SKM-1 treated with dmso at 0.1 percent for 144 hours (cell line): ENCODE measurements at regions not wholly inside any gene's neighbourhood (a gene's known extent, or its start where the extent isn't known, plus 50 kb on each side); places are given as distances from the start of the nearest gene placed in this dataset.

Experiments
- DNase-seq: peaks from one replicate; lab custom pipeline; 2025; ENCODE audit not compliant: unreplicated experiment; lab: John Stamatoyannopoulos, UW

GRCh38 chrX:69110116-69110530 lies 55.1 kb downstream of the PJA1 start:
- DNase-seq, result no peak

- DNase-seq, result no peak
Measured at GRCh38 chrX:69109706-69110105, 55.5 kb downstream of the PJA1 start.

- DNase-seq, result no peak
Measured at GRCh38 chrX:69109036-69109663, 56.1 kb downstream of the PJA1 start.

- no peak for DNase-seq
Measured at GRCh38 chrX:69107747-69108401, 57.4 kb downstream of the PJA1 start.

GRCh38 chrX:69107231-69107739 lies 58.0 kb downstream of the PJA1 start:
- no peak for DNase-seq

- DNase-seq, result no peak
Measured at GRCh38 chrX:69104756-69105434, 60.4 kb downstream of the PJA1 start.

- DNase-seq, result no peak
Measured at GRCh38 chrX:69103539-69103938, 61.7 kb downstream of the PJA1 start.

- DNase-seq, result no peak
Measured at GRCh38 chrX:69102612-69103194, 62.5 kb downstream of the PJA1 start.

- no peak for DNase-seq
Measured at GRCh38 chrX:69101683-69102251, 63.5 kb downstream of the PJA1 start.

GRCh38 chrX:69100478-69100877 lies 64.8 kb downstream of the PJA1 start:
- no peak for DNase-seq

- DNase-seq, result no peak
Measured at GRCh38 chrX:69097451-69098236, 67.6 kb downstream of the PJA1 start.

GRCh38 chrX:69096963-69097362 lies 68.3 kb downstream of the PJA1 start:
- no peak for DNase-seq

GRCh38 chrX:69094977-69095669 lies 70.1 kb downstream of the PJA1 start:
- no peak for DNase-seq

GRCh38 chrX:69093960-69094871 lies 71.0 kb downstream of the PJA1 start:
- DNase-seq, result peak; percentile 48

- DNase-seq, result no peak
Measured at GRCh38 chrX:69090022-69090421, 75.2 kb downstream of the PJA1 start.

GRCh38 chrX:69089203-69089602 lies 76.0 kb downstream of the PJA1 start:
- no peak for DNase-seq

GRCh38 chrX:69088171-69088938 lies 76.9 kb downstream of the PJA1 start:
- DNase-seq, result no peak

- DNase-seq, result no peak
Measured at GRCh38 chrX:69085826-69086225, 79.4 kb downstream of the PJA1 start.
